HCT116 (cell line): ENCODE measurements at regions not wholly inside any gene's neighbourhood (a gene's known extent, or its start where the extent isn't known, plus 50 kb on each side); places are given as distances from the start of the nearest gene placed in this dataset.

ENCODE experiments used
- ATAC-seq: fragments of 200-7000 bp; cut with Tn5 transposase; 2 replicates; pipeline ENCODE4 v1.9.1; 2020; ENCODE audit warnings: mild to moderate bottlenecking, moderate library complexity
- BruUV-seq: library from RNA; stranded (reverse); fragments of 400-500 nt; replicated peaks from 2 replicates; lab custom pipeline; 2021; lab: Mats Ljungman, UMichigan
- CTCF ChIA-PET: fragments of 300-600 bp; sonication (Branson Sonifier 250); formaldehyde crosslinking; loops from one replicate; lab custom pipeline; 2021; ENCODE audit warnings: antibody characterized with exemption; lab: Charles Lee
- POLR2A ChIA-PET: fragments of 300-600, 350-600 bp; sonication (Branson Sonifier 250); formaldehyde crosslinking; loops from one replicate; lab custom pipeline; 2021; ENCODE audit warnings: antibody characterized with exemption; lab: Charles Lee
- RAD21 ChIA-PET, 2 experiments: fragments of 300-600 bp; sonication (Branson Sonifier 250); formaldehyde crosslinking; loops; one replicate each; lab custom pipeline; 2023; ENCODE audit warnings: low total read pairs in 2 of 2; ENCODE audit not compliant: uncharacterized antibody in 2 of 2, unreplicated experiment in 2 of 2, low non-redundant PET in 1 of 2; lab: Charles Lee
- DNase-seq: peaks from one replicate; pipeline ENCODE4 v3.0.0-alpha.2; 2010; ENCODE audit warnings: low read depth, low spot score
- H2AFZ ChIP-seq: fragments of 200-600 bp; shearing (Covaris generic), sonication (generic); 2 replicates; pipeline ENCODE4 v1.6.1; 2017; ENCODE audit warnings: low read depth, mixed run types, mixed read lengths, antibody characterized with exemption, low read length; ENCODE audit not compliant: poor library complexity, severe bottlenecking
- H3K27ac ChIP-seq: 2 replicates; pipeline ENCODE4 v1.5.1; 2012; ENCODE audit warnings: low read depth, low read length
- H3K27me3 ChIP-seq: fragments of 200-600 bp; sonication (generic); 2 replicates; pipeline ENCODE4 v1.6.1; 2016; ENCODE audit warnings: mixed run types, low read length, mixed read lengths; ENCODE audit not compliant: insufficient read depth
- H3K36me3 ChIP-seq, 2 experiments: fragments of 200-500 bp in 1 of 2; fragments of 200-600 bp in 1 of 2; sonication (Bioruptor generic) in 1 of 2; sonication (generic) in 1 of 2; 2 replicates each; pipeline versions ENCODE4 v1.5.1 to v1.6.1; 2014 to 2016; ENCODE audit warnings: low read length in 2 of 2, inconsistent platforms in 1 of 2, mixed read lengths in 1 of 2, mixed run types in 1 of 2; ENCODE audit not compliant: insufficient read depth in 2 of 2, control insufficient read depth in 1 of 2
- H3K4me1 ChIP-seq, 2 experiments: fragments of 200-600 bp in 1 of 2; sonication (generic) in 1 of 2; 2 replicates each; pipeline versions ENCODE4 v1.5.1 to v1.6.1; 2012 to 2017; ENCODE audit warnings: low read length in 2 of 2, inconsistent platforms in 1 of 2, mild to moderate bottlenecking in 1 of 2, mixed read lengths in 1 of 2, mixed run types in 1 of 2, moderate library complexity in 1 of 2; ENCODE audit not compliant: insufficient read depth in 2 of 2, control insufficient read depth in 1 of 2
- H3K4me2 ChIP-seq: fragments of 200-600 bp; sonication (generic); 2 replicates; pipeline ENCODE4 v1.6.1; 2017; ENCODE audit warnings: mixed run types, low read length, mixed read lengths
- H3K4me3 ChIP-seq, 2 experiments: fragments of 200-600 bp in 1 of 2; sonication (generic) in 1 of 2; replicated peaks in 1 of 2; 2 replicates each; pipeline ENCODE4 v1.5.1; 2011 to 2016; ENCODE audit warnings: low read length in 2 of 2, control low read depth in 1 of 2, low read depth in 1 of 2, mild to moderate bottlenecking in 1 of 2, mixed read lengths in 1 of 2, mixed run types in 1 of 2
- H3K79me2 ChIP-seq: fragments of 200-600 bp; sonication (generic); 2 replicates; pipeline ENCODE4 v1.6.1; 2017; ENCODE audit warnings: mild to moderate bottlenecking, mixed run types, low read length, moderate library complexity, mixed read lengths; ENCODE audit not compliant: insufficient read depth
- H3K9ac ChIP-seq: fragments of 200-600 bp; sonication (generic); 2 replicates; pipeline ENCODE4 v1.6.1; 2016; ENCODE audit warnings: low read length, mixed read lengths
- H3K9me2 ChIP-seq: fragments of 200-600 bp; sonication (generic), shearing (Covaris generic); 2 replicates; pipeline ENCODE4 v1.6.1; 2017; ENCODE audit warnings: mixed run types, mild to moderate bottlenecking, moderate library complexity; ENCODE audit not compliant: insufficient read depth
- H3K9me3 ChIP-seq, 2 experiments: fragments of 200-500 bp in 1 of 2; fragments of 200-600 bp in 1 of 2; sonication (Bioruptor generic) in 1 of 2; sonication (generic) in 1 of 2; 2 replicates each; pipeline ENCODE4 v1.6.1; 2014 to 2017; ENCODE audit warnings: low read length in 2 of 2, mixed read lengths in 2 of 2, inconsistent platforms in 1 of 2, low read depth in 1 of 2, mild to moderate bottlenecking in 1 of 2, mixed run types in 1 of 2, moderate library complexity in 1 of 2; ENCODE audit not compliant: control insufficient read depth in 1 of 2, insufficient read depth in 1 of 2
- H4K20me1 ChIP-seq: fragments of 200-600 bp; sonication (generic), shearing (Covaris generic); 2 replicates; pipeline ENCODE4 v1.6.1; 2017; ENCODE audit warnings: mixed run types, mild to moderate bottlenecking, moderate library complexity; ENCODE audit not compliant: insufficient read depth
- CBX3 ChIP-seq: IDR thresholded peaks from 2 replicates; pipeline ENCODE4 v1.6.1; 2012; ENCODE audit warnings: low read depth
- CTCF ChIP-seq, 3 experiments: fragments of 200-600 bp in 1 of 3; sonication (generic) in 1 of 3; IDR thresholded peaks in 2 of 3; conservative IDR thresholded peaks in 1 of 3; 2 replicates each; pipeline ENCODE4 v1.5.1; 2012 to 2017; ENCODE audit warnings: low read depth in 2 of 3, low read length in 2 of 3, antibody characterized with exemption in 1 of 3, borderline replicate concordance in 1 of 3, control low read depth in 1 of 3, mild to moderate bottlenecking in 1 of 3, mixed read lengths in 1 of 3, mixed run types in 1 of 3, moderate library complexity in 1 of 3; ENCODE audit not compliant: insufficient read depth in 1 of 3
- EGR1 ChIP-seq: IDR thresholded peaks from 2 replicates; pipeline ENCODE4 v1.6.1; 2012; ENCODE audit warnings: low read depth
- EZH2phosphoT487 ChIP-seq: fragments of 200-600 bp; IDR thresholded peaks from 2 replicates; pipeline ENCODE4 v1.6.1; 2018; ENCODE audit warnings: antibody characterized with exemption, borderline replicate concordance
- MAX ChIP-seq: IDR thresholded peaks from 2 replicates; pipeline ENCODE4 v1.6.1; 2012
- REST ChIP-seq: IDR thresholded peaks from 2 replicates; pipeline ENCODE4 v1.6.1; 2012; ENCODE audit warnings: low read depth
- SRF ChIP-seq: IDR thresholded peaks from 2 replicates; pipeline ENCODE4 v1.6.1; 2012; ENCODE audit warnings: low read depth
- ZBTB33 ChIP-seq: IDR thresholded peaks from 2 replicates; pipeline ENCODE4 v1.6.1; 2011; ENCODE audit warnings: mild to moderate bottlenecking, low read length, moderate library complexity; ENCODE audit not compliant: insufficient replicate concordance; ENCODE audit errors: extremely low read depth
- intact Hi-C: fragments of 100-400 bp; cut with micrococcal nuclease; formaldehyde crosslinking; loops from 2 replicates; pipeline ENCODE4 v1.10.0; 2022

GRCh38 chr11:42625757-42626665 lies 685.8 kb upstream of the API5 start (continued):
- no peak for TF ChIP-seq ZBTB33
- TF ChIP-seq EZH2phosphoT487, result no peak
- no peak for TF ChIP-seq SRF
- TF ChIP-seq EGR1, result no peak
- no peak for TF ChIP-seq REST

GRCh38 chr11:42631220-42631843 lies 680.5 kb upstream of the API5 start:
- Histone ChIP-seq H3K9ac (no peak overlapping the region), H4K20me1 (no peaks in the 10 kb centered on the region), H3K79me2 (no peaks in the 10 kb centered on the region), H3K4me2 (no peak overlapping the region), H3K4me3 (no peak overlapping the region), H3K27ac (no peak overlapping the region), H3K4me1 (no peaks in the 10 kb centered on the region), H2AFZ (no peak overlapping the region), H3K9me3 (peaks cover 0 to 12% of the 10 kb centered on the region in 2 experiments; a peak in 2 of 4 replicates), H3K36me3 (no peaks in the 10 kb centered on the region), H3K9me2 (no peaks in the 10 kb centered on the region), H3K27me3 (no peaks in the 10 kb centered on the region)
- DNase-seq (no peak), ATAC-seq (no peak)
- POLR2A ChIA-PET, result no interaction called here
- CTCF ChIA-PET, result no interaction called here
- TF ChIP-seq CBX3, result no peak
- 0 out of 6 replicates have a peak, but pooled peaks of 1 of the 3 experiments have one; percentile 12 for TF ChIP-seq CTCF (IDR thresholded peaks at IDR 0.05 in 2 of 3, conservative IDR thresholded peaks at IDR 0.05 in 1 of 3; ENCODE audit: borderline replicate concordance in 1 of 3, insufficient read depth in 1 of 3, low read depth in 2 of 3, low read length in 2 of 3)
- TF ChIP-seq MAX, result no peak
- RAD21 ChIA-PET, result no interaction called here
- BruUV-seq, result no TSS peak
- intact Hi-C loops, result no loop called here
